ENCODE measurements at regions not wholly inside any gene's neighbourhood (a gene's known extent, or its start where the extent isn't known, plus 50 kb on each side); places are given as distances from the start of the nearest gene placed in this dataset.

GRCh38 chr5:2066373-2066772 is 183.6 kb upstream of the IRX4 start:
- Histone ChIP-seq H3K18ac (ENCODE audit: extremely low read depth, low read length) (no peak overlapping the region), H3K4me1 (replicated peaks in 1 of 4; ENCODE audit: control insufficient read depth in 3 of 4, insufficient read depth in 4 of 4, low read length in 3 of 4) (peaks cover 0 to 5% (median 4%) of the 10 kb centered on the region in 4 experiments; a peak in 3 of 7 replicates), H3K27me3 (replicated peaks in 1 of 4; ENCODE audit: control insufficient read depth in 3 of 4, extremely low read depth in 1 of 4, insufficient read depth in 3 of 4, low read length in 3 of 4) (no peaks in the 10 kb centered on the region), H4K8ac (ENCODE audit: extremely low read depth, insufficient read depth, low read length) (no peak overlapping the region), H2AFZ (ENCODE audit: low read length) (no peak overlapping the region), H3K56ac (replicated peaks; ENCODE audit: insufficient read length, low read depth, low read length) (no peak overlapping the region), H3K4me2 (ENCODE audit: insufficient read depth in 1 of 2, low read depth in 2 of 2, low read length in 2 of 2) (no peak overlapping the region), H3K4ac (replicated peaks; ENCODE audit: insufficient read length, low read depth, low read length) (no peak overlapping the region), H2BK15ac (ENCODE audit: low read length) (no peak overlapping the region), H3K9ac (replicated peaks in 1 of 4; ENCODE audit: extremely low read depth in 1 of 4, low read depth in 3 of 4, low read length in 3 of 4) (no peak overlapping the region), H4K20me1 (replicated peaks in 1 of 2; ENCODE audit: control insufficient read depth in 1 of 2, insufficient read depth in 2 of 2, low read length in 2 of 2) (no peaks in the 10 kb centered on the region), H3K4me3 (ENCODE audit: extremely low read depth in 1 of 4, insufficient read depth in 2 of 4, low read depth in 3 of 4, low read length in 4 of 4) (no peak overlapping the region), H3K23me2 (ENCODE audit: low read depth, low read length) (no peaks in the 10 kb centered on the region), H2BK20ac (ENCODE audit: low read length) (no peak overlapping the region), H3K79me2 (ENCODE audit: control insufficient read depth in 1 of 2, insufficient read depth in 2 of 2, low read length in 2 of 2) (no peaks in the 10 kb centered on the region), H3K27ac (ENCODE audit: low read depth, low read length) (no peak overlapping the region), H4K91ac (replicated peaks; ENCODE audit: insufficient read length, low read length) (no peak overlapping the region), H3K9me3 (ENCODE audit: insufficient read depth in 2 of 2, low read depth in 1 of 2, low read length in 1 of 2) (no peaks in the 10 kb centered on the region), H3K36me3 (ENCODE audit: control insufficient read depth in 2 of 4, insufficient read depth in 4 of 4, low read length in 3 of 4) (no peaks in the 10 kb centered on the region), H2BK5ac (ENCODE audit: low read depth, low read length) (no peak overlapping the region), H2AK5ac (ENCODE audit: low read depth, low read length) (no peak overlapping the region), H4K5ac (ENCODE audit: insufficient read length, low read depth, low read length) (no peak overlapping the region), H2BK12ac (ENCODE audit: low read depth, low read length) (no peak overlapping the region), H3K79me1 (ENCODE audit: low read depth, low read length) (no peaks in the 10 kb centered on the region), H3K14ac (ENCODE audit: insufficient read length) (no peak overlapping the region), H3K23ac (ENCODE audit: insufficient read length) (no peak overlapping the region), H2BK120ac (replicated peaks; ENCODE audit: low read depth, low read length) (no peak overlapping the region)
- ChIA-PET CTCF (ENCODE audit: partially characterized antibody) (interaction anchor here (0.6 to 1.4 kb wide), 3 partner anchors 30 to 92 kb away, joined by 3 read pairs; no protein-coding TSS in a partner anchor), POLR2A (ENCODE audit: partially characterized antibody) (interaction anchor here (0.5 kb wide), 1 partner anchor 228 kb away, joined by 3 read pairs; no protein-coding TSS in a partner anchor)
- TF ChIP-seq RAD21 (IDR thresholded peaks at IDR 0.05 in 1 of 2, conservative IDR thresholded peaks at IDR 0.05 in 1 of 2; ENCODE audit: low read depth in 2 of 2, low read length in 2 of 2) (no peak), E2F6 (IDR thresholded peaks at IDR 0.05) (peak; percentile 85), SUZ12 (IDR thresholded peaks at IDR 0.05; ENCODE audit: low read length) (no peak), MAX (IDR thresholded peaks at IDR 0.05) (peak; percentile 83), SP2 (IDR thresholded peaks at IDR 0.05; ENCODE audit: low read length) (no peak), KDM4A (IDR thresholded peaks at IDR 0.05; ENCODE audit: low read depth, low read length, severe bottlenecking) (no peak), USF2 (IDR thresholded peaks at IDR 0.05; ENCODE audit: low read length) (no peak)
- no peak for FAIRE-seq
- DNase-seq (ENCODE audit: low read depth in 1 of 2, low spot score in 2 of 2) = peak in 1 of 2 experiments; percentile 35
- WGBS, 2 experiments (ENCODE audit: extremely low coverage in 1 of 2, insufficient coverage in 1 of 2, insufficient read length in 1 of 2, insufficient replicate concordance in 2 of 2, low coverage in 1 of 2, low lambda C conversion rate in 2 of 2, missing lambda C conversion rate in 1 of 2) = 88% methylated on average over 17 of the region's 17 CpGs; no CpG with 5 or more reads in 1 of the 2 experiments

Data from H1 (cell line).